Activated CD8-positive, alpha-beta memory T cell treated with anti-CD3 and anti-CD28 coated beads for 1 hour (primary cell): ENCODE measurements at regions not wholly inside any gene's neighbourhood (a gene's known extent, or its start where the extent isn't known, plus 50 kb on each side); places are given as distances from the start of the nearest gene placed in this dataset.
"Not testable (repeated sequence)": the region's sequence is repeated elsewhere in the genome, so short reads cannot be mapped to it uniquely, and the experiment has no call there.

ENCODE experiments used
- DNase-seq, 2 donors: peaks; one replicate each; pipeline ENCODE4 v3.0.0-alpha.2; 2020; ENCODE audit warnings: low read depth in 1 of 2; ENCODE audit errors: extremely low read depth in 1 of 2

GRCh38 chr5:127133071-127133470, 59.8 kb upstream of the C5orf63 start:
- DNase-seq, result no peak

- no peak for DNase-seq
Observed at GRCh38 chr5:127136908-127137307, 63.6 kb upstream of the C5orf63 start.

GRCh38 chr5:127143722-127144121, 70.4 kb upstream of the C5orf63 start:
- DNase-seq, result no peak

- no peak for DNase-seq
Observed at GRCh38 chr5:127153031-127153430, 79.7 kb upstream of the C5orf63 start.

- DNase-seq, result no peak
Observed at GRCh38 chr5:127153521-127153920, 80.2 kb upstream of the C5orf63 start.

- DNase-seq, result no peak
Observed at GRCh38 chr5:127163750-127164149, 90.4 kb upstream of the C5orf63 start.

- DNase-seq, result no peak
Observed at GRCh38 chr5:127170918-127171600, 97.8 kb upstream of the C5orf63 start.

- DNase-seq, result no peak
Observed at GRCh38 chr5:127176769-127177168, 103.5 kb upstream of the C5orf63 start.

GRCh38 chr5:127182631-127183030, 108.0 kb upstream of the MEGF10 start:
- DNase-seq, result not testable (repeated sequence)

GRCh38 chr5:127183332-127183731, 107.3 kb upstream of the MEGF10 start:
- DNase-seq, result no peak

- no peak for DNase-seq
Observed at GRCh38 chr5:127184851-127185250, 105.7 kb upstream of the MEGF10 start.

- no peak for DNase-seq
Observed at GRCh38 chr5:127186657-127187056, 103.9 kb upstream of the MEGF10 start.

GRCh38 chr5:127187706-127188105, 102.9 kb upstream of the MEGF10 start:
- no peak for DNase-seq

GRCh38 chr5:127192150-127192549, 98.4 kb upstream of the MEGF10 start:
- DNase-seq, result no peak

GRCh38 chr5:127192836-127193338, 97.7 kb upstream of the MEGF10 start:
- no peak for DNase-seq

GRCh38 chr5:127196042-127196441, 94.6 kb upstream of the MEGF10 start:
- DNase-seq, result no peak

GRCh38 chr5:127197402-127198167, 93.0 kb upstream of the MEGF10 start:
- DNase-seq, result not testable (repeated sequence)

GRCh38 chr5:127202738-127203137, 87.9 kb upstream of the MEGF10 start:
- not testable (repeated sequence) for DNase-seq

GRCh38 chr5:127203818-127204217, 86.8 kb upstream of the MEGF10 start:
- no peak for DNase-seq

GRCh38 chr5:127205147-127205546, 85.4 kb upstream of the MEGF10 start:
- DNase-seq, result no peak

- DNase-seq, result no peak
Observed at GRCh38 chr5:127206320-127207113, 84.1 kb upstream of the MEGF10 start.
